NCI-H146 treated with DMSO at 0.1 percent for 48 hours (cell line): ENCODE measurements at regions not wholly inside any gene's neighbourhood (a gene's known extent, or its start where the extent isn't known, plus 50 kb on each side); places are given as distances from the start of the nearest gene placed in this dataset.

Experiments
- DNase-seq: peaks from one replicate; lab custom pipeline; 2025; ENCODE audit not compliant: unreplicated experiment; lab: John Stamatoyannopoulos, UW

GRCh38 chr2:196314157-196314556 is 142.8 kb upstream of the STK17B start:
- DNase-seq = no peak

- DNase-seq = no peak
Measured at GRCh38 chr2:196314780-196315179, 143.4 kb upstream of the STK17B start.

- no peak for DNase-seq
Measured at GRCh38 chr2:196315388-196316049, 144.1 kb upstream of the STK17B start.

- no peak for DNase-seq
Measured at GRCh38 chr2:196316050-196316430, 144.7 kb upstream of the STK17B start.

- no peak for DNase-seq
Measured at GRCh38 chr2:196318517-196319377, 147.4 kb upstream of the STK17B start.

GRCh38 chr2:196322973-196323810 is 151.8 kb upstream of the STK17B start:
- DNase-seq = no peak

GRCh38 chr2:196324211-196324610 is 152.8 kb upstream of the STK17B start:
- DNase-seq = no peak

- no peak for DNase-seq
Measured at GRCh38 chr2:196328088-196328680, 156.8 kb upstream of the STK17B start.

GRCh38 chr2:196329959-196330358 is 158.6 kb upstream of the STK17B start:
- peak; percentile 18 for DNase-seq

GRCh38 chr2:196330645-196331044 is 159.3 kb upstream of the STK17B start:
- DNase-seq = no peak

GRCh38 chr2:196331143-196331542 is 159.8 kb upstream of the STK17B start:
- DNase-seq = peak; percentile 5

GRCh38 chr2:196331851-196332250 is 160.5 kb upstream of the STK17B start:
- no peak for DNase-seq

GRCh38 chr2:196333397-196333796 is 162.0 kb upstream of the STK17B start:
- no peak for DNase-seq

GRCh38 chr2:196334710-196335109 is 163.3 kb upstream of the STK17B start:
- no peak for DNase-seq

GRCh38 chr2:196335221-196335634 is 163.8 kb upstream of the STK17B start:
- no peak for DNase-seq

- DNase-seq = no peak
Measured at GRCh38 chr2:196336207-196336606, 164.8 kb upstream of the STK17B start.

- no peak for DNase-seq
Measured at GRCh38 chr2:196336715-196337114, 165.3 kb upstream of the STK17B start.

GRCh38 chr2:196337208-196337953 is 166.0 kb upstream of the STK17B start:
- peak; percentile 3 for DNase-seq

- no peak for DNase-seq
Measured at GRCh38 chr2:196338440-196338839, 167.1 kb upstream of the STK17B start.

GRCh38 chr2:196341277-196341841 is 170.0 kb upstream of the STK17B start:
- DNase-seq = no peak
